ENCODE measurements at regions not wholly inside any gene's neighbourhood (a gene's known extent, or its start where the extent isn't known, plus 50 kb on each side); places are given as distances from the start of the nearest gene placed in this dataset.

- POLR2A ChIA-PET = no interaction called here
- WGBS (ENCODE audit: low lambda C conversion rate) = 43% methylated on average over 6 of the region's 6 CpGs
- Histone ChIP-seq H3K4me2 (no peak overlapping the region), H2AFZ (ENCODE audit: low read depth) (no peak overlapping the region), H3K9me2 (no peaks in the 10 kb centered on the region), H3K4me1 (ENCODE audit: control insufficient read depth in 1 of 2, insufficient read depth in 2 of 2, low read depth in 1 of 2, low read length in 1 of 2) (no peaks in the 10 kb centered on the region), H3K9ac (no peak overlapping the region), H3K36me3 (replicated peaks in 1 of 2; ENCODE audit: control insufficient read depth in 1 of 2, insufficient read depth in 2 of 2, low read length in 1 of 2) (peaks cover 0 to 18% of the 10 kb centered on the region in 2 experiments), H3K27me3 (ENCODE audit: insufficient read depth) (no peaks in the 10 kb centered on the region), H3K79me2 (ENCODE audit: insufficient read depth) (no peaks in the 10 kb centered on the region; the same call in 1 of the 2 replicates), H3K27ac (ENCODE audit: low read depth in 2 of 2, low read length in 1 of 2) (no peak overlapping the region), H3K9me3 (peaks cover 6% of the 10 kb centered on the region; the same call in 1 of the 2 replicates), H3F3A (replicated peaks; ENCODE audit: insufficient read depth) (peaks cover 12% of the 10 kb centered on the region), H3K4me3 (ENCODE audit: low read depth in 2 of 2, low read length in 1 of 2) (no peak overlapping the region), H4K20me1 (ENCODE audit: insufficient read depth) (no peaks in the 10 kb centered on the region)
- TF ChIP-seq USF2 (IDR thresholded peaks at IDR 0.05; ENCODE audit: borderline replicate concordance, low read depth, low read length) (no peak), USF1 (IDR thresholded peaks at IDR 0.05; ENCODE audit: borderline replicate concordance, low read depth) (no peak), NFIC (IDR thresholded peaks at IDR 0.05; ENCODE audit: borderline replicate concordance) (no peak), RFX5 (IDR thresholded peaks at IDR 0.05; ENCODE audit: low read length) (no peak), IRF3 (IDR thresholded peaks at IDR 0.05; ENCODE audit: low read depth, low read length) (no peak), FOXM1 (IDR thresholded peaks at IDR 0.05; ENCODE audit: low read depth) (no peak), TEAD4 (IDR thresholded peaks at IDR 0.05; ENCODE audit: borderline replicate concordance, insufficient read depth) (no peak), RAD21 (IDR thresholded peaks at IDR 0.05; ENCODE audit: low read length) (no peak), FOXJ3 (CRISPR knock-in tag; IDR thresholded peaks at IDR 0.05) (no peak), MEF2A (IDR thresholded peaks at IDR 0.05; ENCODE audit: borderline replicate concordance, low read depth) (no peak), MAX (IDR thresholded peaks at IDR 0.05; ENCODE audit: low read depth) (no peak)
- CTCF ChIA-PET = no interaction called here
- no peak for DNase-seq
Measured at GRCh38 chr2:57022496-57022895, 838.7 kb downstream of the CCDC85A start.

- Histone ChIP-seq H2AFZ (ENCODE audit: low read depth) (no peak overlapping the region), H3K4me2 (no peak overlapping the region), H3K4me3 (ENCODE audit: low read depth in 2 of 2, low read length in 1 of 2) (no peak overlapping the region), H3K27me3 (ENCODE audit: insufficient read depth) (no peaks in the 10 kb centered on the region), H3K9me2 (no peaks in the 10 kb centered on the region), H3K4me1 (ENCODE audit: control insufficient read depth in 1 of 2, insufficient read depth in 2 of 2, low read depth in 1 of 2, low read length in 1 of 2) (no peaks in the 10 kb centered on the region), H3K27ac (ENCODE audit: low read depth in 2 of 2, low read length in 1 of 2) (no peak overlapping the region), H3K9me3 (no peaks in the 10 kb centered on the region), H3K79me2 (ENCODE audit: insufficient read depth) (peaks cover 9% of the 10 kb centered on the region), H3K9ac (no peak overlapping the region), H3K36me3 (replicated peaks in 1 of 2; ENCODE audit: control insufficient read depth in 1 of 2, insufficient read depth in 2 of 2, low read length in 1 of 2) (peaks cover 0 to 6% of the 10 kb centered on the region in 2 experiments), H3F3A (replicated peaks; ENCODE audit: insufficient read depth) (no peaks in the 10 kb centered on the region), H4K20me1 (ENCODE audit: insufficient read depth) (no peaks in the 10 kb centered on the region)
- DNase-seq = no peak
- ChIA-PET POLR2A (no interaction called here), CTCF (no interaction called here)
- TF ChIP-seq REST (IDR thresholded peaks at IDR 0.05; ENCODE audit: low read depth, low read length) (no peak), CTCF (IDR thresholded peaks at IDR 0.05) (no peak), NFIC (IDR thresholded peaks at IDR 0.05; ENCODE audit: borderline replicate concordance) (no peak), TEAD4 (IDR thresholded peaks at IDR 0.05; ENCODE audit: borderline replicate concordance, insufficient read depth) (no peak), TCF12 (IDR thresholded peaks at IDR 0.05) (no peak), MEF2A (IDR thresholded peaks at IDR 0.05; ENCODE audit: borderline replicate concordance, low read depth) (no peak), FOXM1 (IDR thresholded peaks at IDR 0.05; ENCODE audit: low read depth) (no peak), ELF1 (IDR thresholded peaks at IDR 0.05) (no peak), GABPA (IDR thresholded peaks at IDR 0.05; ENCODE audit: low read depth) (no peak), SMC3 (IDR thresholded peaks at IDR 0.05; ENCODE audit: low read depth, low read length) (no peak), EP300 (IDR thresholded peaks at IDR 0.05; ENCODE audit: borderline replicate concordance in 1 of 2, low read depth in 1 of 2, low read length in 1 of 2) (no peak), RFX5 (IDR thresholded peaks at IDR 0.05; ENCODE audit: low read length) (no peak)
- 85% methylated on average over 4 of the region's 4 CpGs for WGBS (ENCODE audit: low lambda C conversion rate)
Measured at GRCh38 chr2:57044931-57045635, 861.3 kb downstream of the CCDC85A start.
